SH-SY5Y (cell line): ENCODE measurements at regions not wholly inside any gene's neighbourhood (a gene's known extent, or its start where the extent isn't known, plus 50 kb on each side); places are given as distances from the start of the nearest gene placed in this dataset.

Source experiments
- GATA2 ChIP-seq: IDR thresholded peaks from 2 replicates; pipeline ENCODE4 v1.6.1; 2011; ENCODE audit warnings: mild to moderate bottlenecking, low read depth, low read length
- GATA3 ChIP-seq: IDR thresholded peaks from 2 replicates; pipeline ENCODE4 v1.6.1; 2011; ENCODE audit warnings: low read depth, mild to moderate bottlenecking, low read length, moderate library complexity

- no peak for TF ChIP-seq GATA3
- no peak for TF ChIP-seq GATA2
Measured at GRCh38 chr6:137654365-137654981, 160.3 kb upstream of the OLIG3 start.
